ENCODE measurements at regions not wholly inside any gene's neighbourhood (a gene's known extent, or its start where the extent isn't known, plus 50 kb on each side); places are given as distances from the start of the nearest gene placed in this dataset.
"Not testable (repeated sequence)": the region's sequence is repeated elsewhere in the genome, so short reads cannot be mapped to it uniquely, and the experiment has no call there.

DNA sequence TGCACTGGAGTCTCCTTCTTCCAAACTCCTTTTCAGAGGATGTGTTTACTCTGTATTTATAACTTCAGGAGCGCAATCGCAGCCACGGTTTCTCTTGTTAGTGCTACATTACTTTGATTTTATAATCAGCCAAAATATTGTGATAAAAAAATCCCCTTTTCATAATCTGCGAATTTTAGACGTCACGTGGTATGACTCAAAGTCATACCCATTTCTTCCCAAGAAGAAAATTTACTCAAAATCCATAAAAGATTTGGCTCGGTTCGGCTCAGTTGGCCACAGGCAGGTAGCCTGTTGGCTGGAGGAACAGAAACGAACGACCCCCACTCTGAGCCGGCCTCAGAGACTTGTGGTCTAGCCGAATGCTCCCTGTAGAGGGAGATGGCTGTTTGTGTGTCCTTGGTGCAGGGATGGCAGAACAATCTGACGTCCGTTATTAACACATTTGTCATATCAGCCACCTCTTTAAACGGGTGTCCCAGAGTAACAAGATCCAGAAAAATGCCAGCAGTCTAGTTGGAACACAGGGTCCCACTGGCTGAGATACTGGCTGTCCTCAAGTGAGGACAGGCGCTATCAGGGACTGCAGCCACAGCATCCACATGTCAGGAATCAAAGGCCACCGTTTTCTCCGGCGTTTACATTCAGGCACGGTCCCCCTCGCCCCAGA is 247.6 kb downstream of the DLL1 start:
- no peak for DNase-seq

DNA sequence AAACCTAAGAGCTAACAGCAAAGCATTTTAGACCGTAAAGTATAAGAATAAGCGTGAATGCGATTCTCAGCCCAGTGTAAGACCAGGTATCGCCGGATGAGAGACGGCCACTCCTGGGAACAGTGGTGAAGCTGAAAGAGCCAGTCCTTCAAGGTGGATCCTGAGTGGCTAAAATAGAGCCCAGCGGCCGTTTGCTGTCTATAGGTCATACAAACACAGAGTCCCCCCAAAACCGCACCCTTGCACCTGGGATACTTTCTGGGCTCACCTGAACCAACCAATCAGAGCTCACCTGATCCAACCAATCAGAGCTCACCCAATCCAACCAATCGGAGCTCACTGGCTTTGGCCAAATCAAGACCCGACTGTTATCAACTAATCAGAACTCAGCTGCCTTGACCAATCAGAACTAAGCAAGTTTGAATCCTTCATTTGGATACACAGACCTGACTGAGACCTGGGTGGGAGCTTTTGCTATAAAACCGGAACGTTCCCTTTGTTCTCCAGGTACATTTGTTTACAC is 248.2 kb downstream of the DLL1 start:
- no peak for DNase-seq

DNA sequence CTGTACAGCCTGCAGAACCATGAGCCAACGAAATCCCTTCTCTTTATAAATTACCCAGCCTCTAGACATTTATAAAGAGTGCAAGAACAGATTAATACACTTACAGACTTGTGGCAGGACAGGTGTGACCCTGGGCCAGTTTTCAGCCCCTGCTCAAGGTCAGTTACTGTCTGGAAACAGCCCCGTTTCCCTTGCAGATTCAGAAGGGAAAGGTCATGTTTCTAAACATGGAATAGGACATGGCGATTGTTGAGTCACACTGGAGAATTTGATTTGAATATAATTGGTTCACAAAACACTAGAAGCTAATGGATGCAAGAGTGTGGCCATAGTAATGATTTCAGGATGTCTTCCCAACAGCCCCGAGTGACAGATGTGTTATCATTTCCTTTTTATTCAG is 248.8 kb downstream of the DLL1 start:
- no peak for DNase-seq

DNA sequence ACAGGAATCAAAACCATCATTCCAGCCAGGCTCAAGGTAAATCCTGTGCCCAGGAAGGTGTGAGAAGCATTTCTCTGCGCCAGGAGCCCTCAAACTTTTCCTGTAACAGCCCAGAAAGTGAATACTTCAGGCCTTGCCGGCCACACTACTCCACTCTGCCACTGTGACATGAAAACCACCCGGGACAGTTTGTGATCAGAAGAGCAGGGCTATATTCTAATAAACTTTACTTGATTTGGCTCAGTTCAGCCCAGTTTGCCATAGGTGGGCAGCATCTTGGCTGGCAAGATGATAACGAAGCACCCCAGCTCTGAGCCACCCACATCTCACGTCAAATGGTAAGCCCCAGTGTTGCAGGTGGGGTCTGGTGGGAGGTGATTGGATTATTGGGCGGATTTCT is 249.4 kb downstream of the DLL1 start:
- no peak for DNase-seq

DNA sequence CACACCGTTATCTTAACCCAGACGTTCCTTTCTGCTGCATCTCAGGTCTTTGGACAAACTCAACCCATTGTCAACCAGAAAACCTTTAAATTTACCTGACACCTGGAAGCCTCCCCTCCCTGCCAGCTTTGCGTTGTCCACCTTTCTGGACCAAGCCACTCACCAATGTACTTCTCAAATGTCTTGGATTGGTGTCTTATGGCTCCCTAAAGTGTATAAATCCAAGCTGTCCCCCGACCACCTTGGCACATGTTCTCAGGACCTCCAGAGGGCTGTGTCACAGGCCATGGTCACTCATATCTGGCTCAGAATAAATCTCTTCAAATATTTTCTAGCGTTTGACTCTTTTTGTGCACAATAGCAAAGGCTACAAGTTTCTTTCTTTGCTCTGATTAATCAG is 250.0 kb downstream of the DLL1 start:
- no peak for DNase-seq

DNA sequence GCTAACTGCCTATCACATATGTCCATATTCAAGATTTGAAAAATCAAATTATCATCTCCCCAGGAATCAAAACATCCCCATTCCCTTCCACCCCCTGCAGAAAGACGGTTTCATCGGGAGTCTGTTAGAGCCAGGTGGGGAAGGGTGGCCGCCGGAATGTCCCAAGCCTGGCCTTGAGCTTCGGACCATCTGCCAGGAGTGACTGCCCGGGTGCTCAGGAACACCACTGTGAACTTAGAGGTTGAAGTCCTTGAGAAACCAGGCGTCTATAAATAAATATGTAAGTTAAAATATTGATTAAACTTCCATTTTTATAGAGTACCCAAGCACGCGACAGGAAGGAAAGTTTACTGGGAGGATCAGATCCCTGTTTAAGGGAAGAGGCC is 250.8 kb downstream of the DLL1 start:
- no peak for DNase-seq

DNA sequence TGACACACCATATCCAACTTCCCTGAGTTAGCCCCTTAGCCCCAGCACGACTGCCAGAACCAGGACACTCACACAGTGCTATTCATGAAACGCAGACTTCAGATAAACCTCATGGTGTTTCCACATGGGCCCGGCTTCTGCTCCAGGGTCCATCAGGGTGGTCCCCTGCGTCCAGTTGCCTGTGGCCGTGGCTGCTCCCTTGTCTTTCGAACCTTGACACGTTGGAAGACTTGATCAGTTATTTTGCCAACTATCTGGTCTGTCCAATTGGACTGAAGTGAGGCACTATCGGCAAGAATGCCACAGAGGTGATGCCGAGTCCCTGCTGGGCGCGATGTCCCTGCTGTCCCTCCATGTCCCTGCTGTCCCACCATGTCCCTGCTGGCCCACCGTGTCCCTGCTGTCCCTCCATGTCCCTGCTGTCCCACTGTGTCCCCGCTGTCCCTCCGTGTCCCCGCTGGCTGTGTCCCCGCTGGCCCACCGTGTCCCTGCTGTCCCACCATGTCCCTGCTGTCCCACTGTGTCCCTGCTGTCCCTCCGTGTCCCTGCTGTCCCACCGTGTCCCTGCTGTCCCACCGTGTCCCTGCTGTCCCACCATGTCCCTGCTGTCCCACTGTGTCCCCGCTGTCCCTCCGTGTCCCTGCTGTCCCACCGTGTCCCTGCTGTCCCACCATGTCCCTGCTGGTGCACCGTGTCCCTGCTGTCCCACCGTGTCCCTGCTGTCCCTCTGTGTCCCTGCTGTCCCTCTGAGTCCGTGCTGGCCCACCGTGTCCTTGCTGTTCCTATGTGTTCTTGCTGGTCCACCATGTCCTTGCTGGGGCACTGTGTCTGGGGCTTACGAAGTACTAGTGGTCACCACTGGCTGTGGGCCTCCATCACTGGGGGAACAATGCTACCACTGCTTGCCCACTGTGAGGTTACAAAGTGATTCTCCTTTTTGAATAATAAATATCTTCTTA is 251.4 kb downstream of the DLL1 start:
- DNase-seq: no peak

DNA sequence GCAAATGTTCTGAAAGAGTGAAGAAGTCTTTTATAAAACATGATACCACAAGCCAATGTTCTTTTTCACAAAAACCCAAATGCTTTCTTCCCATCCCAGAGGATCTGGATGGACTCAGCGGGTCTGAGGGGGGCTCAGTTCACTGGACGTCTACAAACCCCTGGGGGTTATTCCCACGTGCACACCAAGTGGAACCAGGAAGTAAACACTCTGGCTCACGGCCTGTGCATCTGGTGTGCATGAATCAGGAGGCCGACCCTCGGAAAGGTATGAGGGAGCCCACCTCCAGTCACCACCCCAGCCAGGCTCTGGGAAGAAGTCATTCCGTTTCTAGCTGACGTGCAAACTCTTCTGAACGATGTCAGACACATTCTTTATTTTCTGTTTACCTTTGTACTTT is 252.2 kb downstream of the DLL1 start:
- no peak for DNase-seq

DNA sequence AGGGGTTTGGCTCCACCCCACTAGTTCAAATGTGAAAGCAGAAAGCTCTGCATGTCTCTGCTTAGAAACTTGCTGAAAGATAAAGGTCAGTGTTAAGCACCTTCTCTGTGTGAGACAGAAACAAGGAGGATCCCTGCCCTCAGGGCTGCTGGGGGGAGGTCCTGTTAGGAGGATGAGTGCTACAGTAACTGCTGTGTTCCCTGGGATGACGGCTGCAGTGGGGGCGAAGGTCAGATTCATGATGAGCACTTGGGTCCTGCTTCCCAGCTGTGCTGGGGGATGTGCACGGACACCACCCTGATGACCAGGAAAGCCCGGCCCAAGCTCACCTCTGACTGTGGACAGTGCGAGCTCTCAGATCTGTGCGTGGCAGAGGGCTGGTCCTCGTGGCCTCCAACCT is 252.6 kb downstream of the DLL1 start:
- DNase-seq: no peak

DNA sequence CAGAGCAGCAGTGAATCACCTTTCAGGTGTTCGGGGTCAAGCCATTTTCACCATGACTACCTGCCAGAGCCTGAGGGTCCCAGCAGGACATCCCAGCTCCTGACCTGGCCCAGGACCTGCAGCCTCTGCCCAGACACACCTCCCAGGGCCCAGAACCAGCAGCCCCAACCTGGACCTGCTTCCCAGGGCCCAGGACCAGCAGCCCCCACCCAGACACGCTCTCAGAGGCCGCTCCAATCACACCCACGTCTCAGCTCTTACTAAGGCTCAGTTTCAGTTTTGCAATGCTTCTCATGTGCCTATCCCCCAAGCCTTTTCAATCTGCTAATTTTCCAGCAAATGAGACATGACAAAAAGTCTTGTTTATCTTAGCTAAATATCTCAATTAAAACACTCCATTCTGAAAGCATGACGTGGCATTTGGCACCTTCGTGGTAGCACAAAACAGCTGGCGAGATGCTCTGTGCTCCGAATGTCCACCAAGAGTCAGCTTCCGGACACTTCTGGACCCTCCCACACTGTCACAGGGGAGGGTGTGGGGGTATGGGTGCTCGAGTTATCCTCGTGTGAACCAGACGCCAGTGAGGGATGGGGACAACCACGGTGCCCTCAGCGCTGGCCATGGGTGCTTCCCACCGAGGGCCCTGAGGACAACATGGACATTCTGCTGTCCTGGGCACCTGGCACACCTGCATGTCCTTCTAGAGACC is 253.2 kb downstream of the DLL1 start:
- DNase-seq: peak; percentile 4

DNA sequence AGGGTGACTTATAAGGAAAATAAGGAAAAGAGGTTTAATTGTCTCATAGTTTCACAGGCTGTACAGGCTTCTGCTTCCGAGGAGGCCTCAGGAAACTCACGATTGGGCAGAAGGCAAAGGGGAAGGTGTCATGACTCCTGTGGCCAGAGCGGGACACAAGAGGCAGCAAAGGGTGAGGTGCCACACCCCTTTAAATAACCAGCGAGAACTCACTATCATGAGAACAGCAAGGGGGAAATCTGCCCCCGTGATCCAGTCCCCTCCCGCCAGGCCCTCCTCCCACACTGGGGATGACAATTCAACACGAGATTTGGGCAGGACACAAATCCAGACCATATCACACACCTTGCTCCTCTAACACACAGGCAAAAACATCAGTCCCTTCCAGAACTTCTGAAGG is 254.0 kb downstream of the DLL1 start:
- no peak for DNase-seq

DNA sequence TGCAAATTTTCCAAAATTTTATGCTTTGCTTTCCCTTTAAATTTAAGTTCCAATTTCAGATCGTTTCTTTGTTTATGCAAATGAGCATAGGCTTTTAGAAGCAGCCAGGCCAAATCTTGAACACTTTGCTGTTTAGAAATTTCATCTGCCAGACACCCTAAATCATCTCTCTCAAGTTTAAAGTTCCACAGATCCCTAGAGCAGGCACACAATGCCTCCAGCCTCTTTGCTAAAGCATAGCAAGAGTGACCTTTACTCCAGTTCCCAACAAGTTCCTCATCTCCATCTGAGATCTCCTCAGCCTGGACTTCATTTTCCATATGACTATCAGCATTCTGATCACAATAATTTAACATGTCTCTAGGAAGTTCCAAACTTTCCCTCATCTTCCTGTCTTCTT is 254.5 kb downstream of the DLL1 start:
- DNase-seq: not testable (repeated sequence)

DNA sequence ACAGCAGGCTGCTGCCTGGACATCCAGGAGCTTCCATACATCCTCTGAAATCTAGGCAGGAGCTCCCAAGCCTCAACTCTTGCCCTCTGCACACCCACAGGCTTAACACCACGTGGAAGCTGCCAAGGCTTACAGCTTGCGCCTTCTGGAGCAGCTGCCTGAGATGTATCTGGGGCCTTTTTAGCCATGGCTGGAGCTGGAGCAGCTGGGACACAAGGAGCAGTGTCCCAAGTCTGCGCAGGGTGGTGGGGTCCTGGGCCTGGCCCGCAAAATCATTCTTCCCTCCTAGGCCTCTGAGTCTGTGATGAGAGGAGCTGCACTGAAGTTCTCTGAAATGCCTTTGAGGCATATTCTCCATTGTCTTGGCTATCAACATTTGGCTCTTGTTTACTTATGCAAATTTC is 255.0 kb downstream of the DLL1 start:
- no peak for DNase-seq

DNA sequence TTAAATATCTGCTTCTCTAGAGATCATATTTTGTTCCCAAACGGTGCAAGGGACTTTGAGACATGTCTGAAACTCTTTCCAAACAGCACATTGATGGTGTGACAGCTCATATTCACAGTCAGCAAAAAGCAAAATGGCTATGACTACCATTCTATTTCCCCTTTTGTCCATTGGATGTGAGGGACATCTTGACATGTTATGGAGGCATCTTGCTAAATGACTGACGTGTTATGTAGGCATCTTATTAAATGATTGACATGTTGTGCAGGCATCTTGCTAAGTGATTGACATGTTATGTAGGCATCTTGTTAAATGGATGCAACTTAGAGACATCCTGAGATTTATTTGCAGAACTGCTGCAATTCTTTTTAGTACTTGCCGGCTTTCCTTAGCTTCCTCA is 255.8 kb downstream of the DLL1 start:
- no peak for DNase-seq

DNA sequence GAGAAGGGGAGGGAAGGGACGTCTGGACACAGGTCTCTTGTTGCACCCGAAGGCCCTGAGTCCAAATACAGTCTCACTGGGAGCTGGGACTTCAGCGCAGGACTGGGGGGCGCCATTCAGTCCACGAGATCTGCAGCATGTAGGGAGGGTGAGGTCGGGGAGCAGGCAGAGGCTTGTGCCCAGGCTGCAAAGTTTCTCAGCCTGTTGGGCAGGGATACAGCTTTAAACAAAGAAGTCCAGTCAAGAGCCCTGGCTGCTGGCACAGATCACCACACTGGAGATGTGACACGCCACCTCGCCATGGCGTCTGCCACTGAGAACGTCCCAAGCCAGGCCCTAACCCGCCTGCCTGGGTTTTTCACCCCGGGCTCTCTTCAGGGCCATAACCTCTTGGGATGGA is 256.6 kb downstream of the DLL1 start:
- DNase-seq: no peak

DNA sequence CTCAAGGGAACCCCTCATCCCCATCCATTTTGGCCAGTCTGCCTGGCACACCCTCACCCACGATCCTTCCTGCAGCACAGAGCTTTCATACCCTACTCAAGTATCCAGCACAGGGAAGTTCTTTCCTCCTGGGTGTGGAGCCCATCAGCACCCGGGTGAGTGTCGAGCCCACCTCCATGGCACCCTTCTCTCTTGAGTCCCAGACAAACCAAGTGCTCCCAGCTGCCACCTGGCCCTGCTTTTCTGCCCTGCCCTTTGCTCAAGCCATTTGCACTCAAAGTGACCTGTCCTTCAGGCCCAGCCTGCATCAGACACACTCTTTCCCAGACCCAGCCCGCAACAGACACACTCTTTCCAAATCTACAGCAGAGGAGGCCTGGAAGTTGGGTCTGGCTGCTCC is 257.2 kb downstream of the DLL1 start:
- DNase-seq: no peak

DNA sequence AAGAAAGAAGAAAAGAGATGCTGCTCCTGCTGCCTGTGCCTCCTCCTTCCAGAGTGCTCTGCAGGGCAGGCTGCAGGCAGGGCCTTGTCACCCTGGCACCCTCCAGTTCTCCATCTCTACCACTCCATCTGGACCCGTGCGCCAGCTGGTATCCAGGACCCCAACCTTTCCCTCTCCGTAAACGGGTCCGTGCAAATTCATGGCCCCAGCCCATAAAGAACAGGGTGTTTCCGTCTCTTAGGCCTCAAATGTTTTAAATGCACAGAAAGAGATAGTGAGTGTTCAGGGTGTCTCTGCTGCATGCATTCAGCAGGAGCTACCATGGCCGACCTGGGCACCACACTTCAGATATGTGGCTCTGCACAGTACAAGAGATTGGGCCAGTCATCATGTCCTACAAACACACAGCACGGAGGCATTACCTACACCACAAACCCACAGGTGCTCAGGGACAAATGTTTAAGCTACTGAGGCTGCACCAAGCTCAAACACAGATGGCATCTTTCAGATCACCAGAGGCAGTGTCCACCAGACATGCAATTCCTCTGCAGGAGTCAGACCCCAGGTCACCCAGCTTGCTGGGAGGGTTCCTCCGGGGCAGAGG is 258.1 kb downstream of the DLL1 start:
- no peak for DNase-seq

DNA sequence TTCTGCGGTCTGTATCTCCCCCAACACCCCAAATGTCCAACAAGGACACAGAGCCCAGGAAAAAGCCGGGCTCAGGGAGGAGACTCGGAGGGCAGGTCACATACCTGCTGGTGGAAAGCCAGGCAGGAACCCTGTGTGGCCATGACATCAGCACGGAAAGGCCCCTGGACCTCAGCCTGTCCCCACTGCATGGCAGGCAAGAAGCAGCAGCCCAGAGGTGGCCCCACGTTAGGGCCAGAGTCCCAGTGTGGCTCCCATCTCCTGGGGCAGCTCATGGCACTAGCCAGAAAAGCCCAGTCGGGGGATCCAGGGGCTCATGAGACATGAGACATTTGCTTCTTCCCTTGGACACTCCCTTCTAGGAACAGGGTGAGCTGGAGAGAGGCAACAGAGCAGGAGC is 258.7 kb downstream of the DLL1 start:
- no peak for DNase-seq

DNA sequence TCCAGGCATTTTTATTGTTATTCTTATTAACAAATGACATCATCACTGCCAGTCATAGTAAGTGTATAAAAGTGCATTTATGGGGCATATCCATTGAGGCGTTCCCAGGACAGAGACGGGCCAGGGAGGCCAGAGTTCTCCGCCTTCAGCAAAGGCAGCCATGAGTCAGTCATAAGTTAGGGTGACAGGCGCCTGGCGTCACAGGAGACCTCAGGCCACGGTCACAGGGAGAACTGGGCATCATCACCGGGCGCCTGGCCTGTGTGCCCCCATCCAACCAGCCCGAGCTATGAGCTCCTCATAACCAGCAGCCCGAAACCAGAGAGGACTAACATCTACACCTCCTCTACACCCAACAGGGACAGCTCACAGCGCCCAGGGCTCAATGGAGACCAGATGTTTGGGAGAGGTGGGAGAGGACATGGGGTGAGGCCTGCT is 259.2 kb downstream of the DLL1 start:
- no peak for DNase-seq

DNA sequence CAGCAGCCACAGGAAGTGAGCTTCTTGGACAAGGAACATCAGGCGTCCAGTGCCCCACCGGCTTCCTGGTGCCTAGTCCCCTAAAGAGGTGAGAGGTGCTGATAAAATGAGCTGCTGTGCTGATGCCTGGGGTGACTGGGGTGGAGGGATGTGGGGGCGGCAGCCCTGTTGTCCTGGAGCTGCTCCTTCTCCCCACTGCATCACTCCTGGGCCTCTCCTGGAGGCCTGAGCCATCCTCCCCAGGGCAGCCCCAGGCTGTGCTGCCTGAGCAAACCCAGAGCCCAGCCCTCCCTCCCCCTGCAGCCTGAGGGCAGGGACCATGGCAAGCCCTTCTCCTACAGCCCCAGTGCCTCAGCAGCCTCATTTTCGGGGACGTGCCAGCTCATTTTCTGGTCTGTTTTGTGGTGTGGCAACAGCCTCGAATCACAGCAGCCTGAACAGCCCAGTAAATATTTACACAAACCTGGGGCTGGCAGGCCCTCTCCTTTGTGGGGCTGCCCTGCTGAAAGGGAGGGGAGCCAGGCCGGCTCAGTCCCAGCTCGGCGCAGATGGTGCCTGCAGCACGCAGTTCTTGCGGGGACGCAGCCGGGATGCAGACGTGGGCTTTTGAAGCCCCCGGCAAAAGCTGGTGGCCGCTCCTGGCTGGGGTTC is 259.9 kb downstream of the DLL1 start:
- DNase-seq: no peak

DNA sequence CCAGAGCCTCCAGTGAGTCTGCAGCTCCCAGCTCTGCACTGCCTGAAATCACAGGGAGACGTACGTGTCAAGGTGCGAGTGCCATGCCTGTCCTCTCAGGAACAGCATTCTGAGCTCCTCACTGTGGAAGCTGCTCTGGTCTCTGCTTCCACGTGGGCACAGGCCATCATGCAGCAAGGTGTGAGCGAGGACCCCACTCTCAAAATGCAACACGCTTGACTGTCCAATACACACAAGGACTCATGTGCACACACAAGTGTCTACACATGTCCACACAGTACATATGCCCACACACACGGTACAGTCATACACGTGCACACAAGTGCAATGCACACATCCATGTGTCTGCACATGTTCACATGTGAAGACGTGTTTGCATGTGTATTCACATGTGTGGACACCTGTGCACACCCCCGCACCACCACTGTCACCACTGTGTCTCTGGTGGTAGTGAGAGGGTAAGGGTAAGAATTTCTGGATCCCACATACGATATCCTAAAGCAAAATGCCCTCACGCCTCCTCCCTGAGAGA is 260.5 kb downstream of the DLL1 start:
- no peak for DNase-seq

Measured in fibroblast of skin of abdomen (primary cell).